Right lobe of liver (tissue), 6 donors: ENCODE measurements at regions not wholly inside any gene's neighbourhood (a gene's known extent, or its start where the extent isn't known, plus 50 kb on each side); places are given as distances from the start of the nearest gene placed in this dataset.

Experiments
- ATAC-seq, 4 donors: fragments of 200-7000 bp; cut with Tn5 transposase; one replicate each; pipeline ENCODE4 v1.9.1; 2020; ENCODE audit warnings: mild to moderate bottlenecking in 4 of 4, moderate library complexity in 4 of 4
- DNase-seq, 3 donors: peaks; one replicate each; pipeline ENCODE4 v3.0.0-alpha.2; 2020
- H3K27ac ChIP-seq, 3 donors: fragments of 200-600 bp; one replicate each; pipeline ENCODE4 v1.8.0; 2022
- H3K27me3 ChIP-seq, 2 donors: fragments of 200-600 bp; one replicate each; pipeline ENCODE4 v1.8.0; 2022
- H3K36me3 ChIP-seq, 4 donors: fragments of 200-600 bp; sonication (generic) in 1 of 4; one replicate each; pipeline versions ENCODE4 v1.5.1 to v1.8.0; 2017 to 2022; ENCODE audit warnings: control low read depth in 1 of 4
- H3K4me1 ChIP-seq, 4 donors: fragments of 200-600 bp; sonication (generic) in 1 of 4; one replicate each; pipeline versions ENCODE4 v1.5.1 to v1.8.0; 2017 to 2022; ENCODE audit warnings: control low read depth in 1 of 4
- H3K4me3 ChIP-seq, 3 donors: fragments of 200-600 bp; one replicate each; pipeline ENCODE4 v1.8.0; 2022
- H3K9me3 ChIP-seq, 4 donors: fragments of 200-600 bp; sonication (generic) in 1 of 4; one replicate each; pipeline versions ENCODE4 v1.5.1 to v1.8.0; 2017 to 2022; ENCODE audit warnings: control low read depth in 1 of 4
- CTCF ChIP-seq, 4 donors: fragments of 200-600 bp in 3 of 4; fragments of 450-650 bp in 1 of 4; IDR thresholded peaks; one replicate each; pipeline versions ENCODE4 v1.5.1 to v1.8.0; 2016 to 2022; ENCODE audit warnings: antibody characterized with exemption in 4 of 4, mild to moderate bottlenecking in 2 of 4
- POLR2A ChIP-seq: fragments of 450-650 bp; IDR thresholded peaks from one replicate; pipeline ENCODE4 v1.6.1; 2017; ENCODE audit warnings: antibody characterized with exemption, mild to moderate bottlenecking
- WGBS: methylation state at CpG from one replicate; pipeline ENCODE4 v1.1.6; 2018; ENCODE audit warnings: low coverage, low lambda C conversion rate; ENCODE audit not compliant: insufficient coverage; ENCODE audit errors: missing lambda C conversion rate; 5-methylcytosine and 5-hydroxymethylcytosine counted together
- intact Hi-C, 2 donors: fragments of 100-400 bp; cut with DNase I; formaldehyde crosslinking; loops; one replicate each; pipeline versions ENCODE4 v1.11.2 to v1.14.1; 2022
- donor health status: DM: no; HTN: yes; CAD: no.
- donor health status: DM: no; HTN: no; CAD: no.
- donor health status: DM: no; HTN: no; CAD: no.
- donor health status: DM: no; HTN: yes; CAD: no.
- donor health status: DM: no; HTN: yes; CAD: no.

- WGBS, result 34% methylated on average over 2 of the region's 2 CpGs
- H3K27me3 ChIP-seq, result no peaks in the 10 kb centered on the region
- TF ChIP-seq CTCF (IDR thresholded peaks at IDR 0.05), result no peak
- no peak for TF ChIP-seq POLR2A
- no peak for DNase-seq
- no peaks in the 10 kb centered on the region for H3K9me3 ChIP-seq
- intact Hi-C loops, result no loop called here
- H3K4me3 ChIP-seq, result no peak overlapping the region
- H3K27ac ChIP-seq, result no peak overlapping the region
- no peaks in the 10 kb centered on the region for H3K4me1 ChIP-seq
- ATAC-seq, result no peak
- no peaks in the 10 kb centered on the region for H3K36me3 ChIP-seq
Measured at GRCh38 chr4:54882616-54883015, 224.9 kb downstream of the KIT start.

- no peak for TF ChIP-seq POLR2A
- no peak for TF ChIP-seq CTCF (IDR thresholded peaks at IDR 0.05)
- Histone ChIP-seq H3K9me3 (no peaks in the 10 kb centered on the region), H3K27ac (no peak overlapping the region), H3K4me3 (no peak overlapping the region), H3K27me3 (no peaks in the 10 kb centered on the region), H3K4me1 (no peaks in the 10 kb centered on the region), H3K36me3 (no peaks in the 10 kb centered on the region)
- ATAC-seq (no peak), DNase-seq (no peak)
- intact Hi-C loops, result no loop called here
Measured at GRCh38 chr4:54879576-54879975, 221.8 kb downstream of the KIT start.

- WGBS, result 93% methylated on average over 2 of the region's 2 CpGs
Measured at GRCh38 chr4:54877006-54877405, 219.2 kb downstream of the KIT start.

GRCh38 chr4:54872261-54872660 lies 214.5 kb downstream of the KIT start:
- H3K27ac ChIP-seq, result no peak overlapping the region
- no peak overlapping the region for H3K4me3 ChIP-seq
- 55% methylated on average over 3 of the region's 3 CpGs for WGBS
- no peak for ATAC-seq
- no peak for DNase-seq
- TF ChIP-seq POLR2A (no peak), CTCF (IDR thresholded peaks at IDR 0.05) (no peak)
- H3K36me3 ChIP-seq, result no peaks in the 10 kb centered on the region
- H3K9me3 ChIP-seq, result no peaks in the 10 kb centered on the region
- no peaks in the 10 kb centered on the region for H3K4me1 ChIP-seq
- intact Hi-C loops, result no loop called here
- no peaks in the 10 kb centered on the region for H3K27me3 ChIP-seq

More at GRCh38 chr4:54877006-54877405, 219.2 kb downstream of the KIT start:
- DNase-seq (no peak), ATAC-seq (no peak)
- Histone ChIP-seq H3K9me3 (no peaks in the 10 kb centered on the region), H3K36me3 (no peaks in the 10 kb centered on the region), H3K4me3 (no peak overlapping the region), H3K27me3 (no peaks in the 10 kb centered on the region), H3K27ac (no peak overlapping the region), H3K4me1 (no peaks in the 10 kb centered on the region)
- intact Hi-C loops, result no loop called here
- TF ChIP-seq CTCF (IDR thresholded peaks at IDR 0.05) (no peak), POLR2A (no peak)

- TF ChIP-seq POLR2A, result no peak
- TF ChIP-seq CTCF (IDR thresholded peaks at IDR 0.05), result no peak
- DNase-seq (no peak), ATAC-seq (no peak)
- H3K4me3 ChIP-seq, result no peak overlapping the region
- no peaks in the 10 kb centered on the region for H3K4me1 ChIP-seq
- no peak overlapping the region for H3K27ac ChIP-seq
- H3K9me3 ChIP-seq, result no peaks in the 10 kb centered on the region
- intact Hi-C loops, result no loop called here
- H3K36me3 ChIP-seq, result no peaks in the 10 kb centered on the region
- H3K27me3 ChIP-seq, result no peaks in the 10 kb centered on the region
- WGBS, result 61% methylated on average over 3 of the region's 3 CpGs
Measured at GRCh38 chr4:54863571-54864255, 206.0 kb downstream of the KIT start.
